ENCODE measurements at regions not wholly inside any gene's neighbourhood (a gene's known extent, or its start where the extent isn't known, plus 50 kb on each side); places are given as distances from the start of the nearest gene placed in this dataset.

DNA sequence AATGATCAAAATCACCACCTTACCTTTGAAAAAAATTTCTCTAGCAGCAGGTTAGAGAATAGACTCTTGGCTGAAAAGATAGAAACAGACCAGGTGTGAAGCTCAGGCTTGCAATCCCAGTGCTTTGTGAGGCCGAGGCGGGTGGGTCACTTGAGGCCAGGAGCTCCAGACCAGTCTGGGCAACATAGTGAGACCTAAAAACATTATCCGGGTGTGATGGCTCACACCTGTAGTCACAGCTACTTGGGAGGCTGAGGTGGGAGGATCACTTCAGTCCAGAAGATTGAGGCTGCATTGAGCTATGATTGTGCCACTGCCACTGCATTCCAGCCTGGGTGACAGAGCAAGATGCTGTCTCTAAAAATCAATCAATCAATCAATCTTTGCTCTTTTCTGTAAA lies 105.3 kb upstream of the TBX3 start:
- TF ChIP-seq ELF4 (IDR thresholded peaks at IDR 0.05) (no peak), ZNF384 (IDR thresholded peaks at IDR 0.05) (no peak), FOXM1 (IDR thresholded peaks at IDR 0.05; ENCODE audit: borderline replicate concordance) (no peak), SP1 (IDR thresholded peaks at IDR 0.05) (no peak), TARDBP (IDR thresholded peaks at IDR 0.05) (no peak), L3MBTL2 (conservative IDR thresholded peaks at IDR 0.05) (no peak), NFRKB (IDR thresholded peaks at IDR 0.05) (no peak)
